COLO829 (cell line): ENCODE measurements at regions not wholly inside any gene's neighbourhood (a gene's known extent, or its start where the extent isn't known, plus 50 kb on each side); places are given as distances from the start of the nearest gene placed in this dataset.

Experiments
- DNase-seq: peaks from one replicate; pipeline ENCODE4 v3.0.0; 2012; ENCODE audit warnings: low spot score

DNA sequence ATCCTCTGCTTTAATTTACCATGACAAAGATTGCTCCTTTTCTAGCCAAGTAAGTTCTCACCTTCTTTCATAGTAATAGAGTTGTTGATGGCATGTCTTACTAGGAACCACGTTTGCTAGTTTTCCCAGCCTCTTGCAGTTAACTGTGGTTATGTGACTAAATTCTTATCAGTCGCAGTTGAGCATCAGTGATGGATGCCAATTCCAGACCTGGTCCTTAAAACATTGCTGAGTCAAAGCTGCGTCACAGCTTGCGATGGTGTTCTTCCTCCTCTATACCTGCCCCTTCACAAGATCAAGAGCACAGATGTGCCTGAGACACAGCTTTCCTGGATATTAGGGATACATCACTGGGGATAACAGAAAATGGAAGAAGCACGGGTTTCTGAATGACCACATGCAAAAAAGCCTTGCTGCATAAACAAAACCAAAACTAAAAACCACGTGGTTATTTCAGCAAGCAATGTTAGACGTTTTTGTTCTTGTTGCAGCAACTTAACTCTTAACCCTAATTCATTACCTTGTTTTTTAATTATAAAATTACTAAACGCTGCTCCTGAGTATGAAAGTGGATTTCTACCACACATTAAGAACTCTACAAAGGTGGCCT, 97.6 kb upstream of the DACH1 start:
- no peak for DNase-seq

DNA sequence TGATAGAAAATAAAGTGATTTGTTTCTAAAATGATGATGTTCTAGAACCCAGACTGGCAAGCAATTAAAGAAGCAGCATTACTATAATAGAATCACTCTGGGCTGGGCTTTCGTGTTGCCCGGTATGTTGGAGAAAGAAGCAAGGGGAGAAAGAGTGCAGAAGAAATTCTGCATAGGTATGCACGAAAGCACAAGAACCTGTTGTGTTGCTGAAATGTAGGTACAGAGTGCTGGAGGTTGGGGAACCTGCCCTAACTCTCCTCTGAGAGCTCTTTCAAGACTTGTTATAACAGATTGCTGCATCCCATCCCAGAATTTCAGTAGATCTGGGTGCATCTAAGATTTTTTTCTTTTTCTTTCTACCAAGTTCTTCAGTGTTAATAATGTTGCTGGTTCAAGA, 95.7 kb upstream of the DACH1 start:
- no peak for DNase-seq

DNA sequence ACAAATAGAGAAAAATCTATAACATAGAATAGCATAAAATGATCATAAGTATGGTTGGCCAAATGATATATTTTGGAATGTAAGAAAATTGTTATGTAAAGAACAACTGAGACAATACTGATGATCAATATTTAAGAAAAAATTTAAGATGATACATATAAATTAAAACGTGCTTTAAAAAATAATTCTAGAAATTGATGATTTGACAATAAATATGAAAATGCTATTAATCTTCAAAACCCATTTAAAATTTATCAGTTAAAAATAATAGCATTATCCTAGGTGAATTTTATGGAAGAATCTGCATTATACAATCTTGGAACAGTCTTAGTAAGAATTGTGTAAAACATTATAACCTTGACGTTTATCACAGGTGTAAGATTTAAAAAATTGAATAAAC, 95.1 kb upstream of the DACH1 start:
- DNase-seq = no peak

- DNase-seq = no peak
Measured at GRCh38 chr13:71949441-71949840, 82.4 kb upstream of the DACH1 start.

DNA sequence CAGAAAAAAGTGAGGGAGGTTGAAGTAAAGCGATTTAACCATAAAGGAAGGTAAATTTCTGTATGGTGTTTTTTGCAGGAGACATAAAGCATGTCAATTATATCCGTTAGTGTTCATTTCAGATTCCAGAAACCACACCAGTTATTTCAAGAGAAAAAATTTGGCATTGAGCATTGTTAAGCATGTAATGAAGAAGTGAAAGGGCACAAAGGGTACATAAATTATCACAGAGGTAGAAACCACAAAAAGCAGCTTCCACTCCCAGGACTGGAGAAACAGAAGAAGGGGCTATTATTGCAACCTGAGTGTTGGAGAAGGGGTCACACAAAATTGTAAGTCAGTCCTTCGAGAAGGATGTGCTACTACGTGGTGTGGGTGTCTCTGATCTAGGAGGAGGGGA, 72.2 kb upstream of the DACH1 start:
- no peak for DNase-seq

GRCh38 chr13:71935166-71935840, 68.3 kb upstream of the DACH1 start:
- DNase-seq = no peak

DNA sequence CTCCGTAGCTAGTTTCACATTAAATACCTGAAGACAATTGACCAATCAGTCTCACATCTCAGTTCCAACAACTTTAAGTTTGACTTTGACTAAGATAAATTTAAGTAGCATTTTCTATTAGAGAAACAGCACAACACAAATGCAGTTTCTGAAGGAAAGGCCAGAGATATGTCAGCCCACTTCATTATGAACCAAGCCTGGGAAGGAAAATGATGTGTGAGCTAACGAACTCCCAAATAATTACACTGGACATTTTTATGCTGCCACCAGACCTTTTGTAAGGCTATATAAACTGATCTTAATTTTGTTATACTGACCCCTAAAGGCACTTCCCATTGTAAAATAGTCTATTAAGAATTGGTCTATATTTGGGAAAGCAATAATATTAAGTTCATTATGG, 57.9 kb upstream of the DACH1 start:
- DNase-seq = no peak

DNA sequence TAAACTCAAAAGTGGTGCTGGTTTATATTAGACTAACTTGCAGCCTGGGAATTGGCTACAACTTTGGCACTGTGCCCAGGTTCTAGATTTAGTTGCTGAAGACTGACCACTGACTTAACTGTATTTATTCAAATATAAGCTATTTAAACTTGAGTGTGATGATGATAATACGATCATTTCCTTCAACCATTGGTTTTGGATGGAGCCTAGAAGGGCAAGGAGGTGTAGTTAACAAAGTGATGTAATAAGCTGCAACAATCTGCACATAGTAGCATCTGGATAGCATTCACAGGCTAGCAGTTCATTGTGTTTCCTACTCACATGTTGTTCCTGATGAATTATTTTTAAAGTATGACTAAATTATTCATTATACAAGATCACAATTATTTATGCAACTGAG, 55.2 kb upstream of the DACH1 start:
- DNase-seq = no peak
